HCT116 (cell line): ENCODE measurements at regions not wholly inside any gene's neighbourhood (a gene's known extent, or its start where the extent isn't known, plus 50 kb on each side); places are given as distances from the start of the nearest gene placed in this dataset.

Experiments
- ATAC-seq: fragments of 200-7000 bp; cut with Tn5 transposase; 2 replicates; pipeline ENCODE4 v1.9.1; 2020; ENCODE audit warnings: mild to moderate bottlenecking, moderate library complexity
- BruUV-seq: library from RNA; stranded (reverse); fragments of 400-500 nt; replicated peaks from 2 replicates; lab custom pipeline; 2021; lab: Mats Ljungman, UMichigan
- CTCF ChIA-PET: fragments of 300-600 bp; sonication (Branson Sonifier 250); formaldehyde crosslinking; loops from one replicate; lab custom pipeline; 2021; ENCODE audit warnings: antibody characterized with exemption; lab: Charles Lee
- POLR2A ChIA-PET: fragments of 300-600, 350-600 bp; sonication (Branson Sonifier 250); formaldehyde crosslinking; loops from one replicate; lab custom pipeline; 2021; ENCODE audit warnings: antibody characterized with exemption; lab: Charles Lee
- RAD21 ChIA-PET, 2 experiments: fragments of 300-600 bp; sonication (Branson Sonifier 250); formaldehyde crosslinking; loops; one replicate each; lab custom pipeline; 2023; ENCODE audit warnings: low total read pairs in 2 of 2; ENCODE audit not compliant: uncharacterized antibody in 2 of 2, unreplicated experiment in 2 of 2, low non-redundant PET in 1 of 2; lab: Charles Lee
- DNase-seq: peaks from one replicate; pipeline ENCODE4 v3.0.0-alpha.2; 2010; ENCODE audit warnings: low read depth, low spot score
- H2AFZ ChIP-seq: fragments of 200-600 bp; shearing (Covaris generic), sonication (generic); 2 replicates; pipeline ENCODE4 v1.6.1; 2017; ENCODE audit warnings: low read depth, mixed run types, mixed read lengths, antibody characterized with exemption, low read length; ENCODE audit not compliant: poor library complexity, severe bottlenecking
- H3K27ac ChIP-seq: 2 replicates; pipeline ENCODE4 v1.5.1; 2012; ENCODE audit warnings: low read depth, low read length
- H3K27me3 ChIP-seq: fragments of 200-600 bp; sonication (generic); 2 replicates; pipeline ENCODE4 v1.6.1; 2016; ENCODE audit warnings: mixed run types, low read length, mixed read lengths; ENCODE audit not compliant: insufficient read depth
- H3K36me3 ChIP-seq, 2 experiments: fragments of 200-500 bp in 1 of 2; fragments of 200-600 bp in 1 of 2; sonication (Bioruptor generic) in 1 of 2; sonication (generic) in 1 of 2; 2 replicates each; pipeline versions ENCODE4 v1.5.1 to v1.6.1; 2014 to 2016; ENCODE audit warnings: low read length in 2 of 2, inconsistent platforms in 1 of 2, mixed read lengths in 1 of 2, mixed run types in 1 of 2; ENCODE audit not compliant: insufficient read depth in 2 of 2, control insufficient read depth in 1 of 2
- H3K4me1 ChIP-seq, 2 experiments: fragments of 200-600 bp in 1 of 2; sonication (generic) in 1 of 2; 2 replicates each; pipeline versions ENCODE4 v1.5.1 to v1.6.1; 2012 to 2017; ENCODE audit warnings: low read length in 2 of 2, inconsistent platforms in 1 of 2, mild to moderate bottlenecking in 1 of 2, mixed read lengths in 1 of 2, mixed run types in 1 of 2, moderate library complexity in 1 of 2; ENCODE audit not compliant: insufficient read depth in 2 of 2, control insufficient read depth in 1 of 2
- H3K4me2 ChIP-seq: fragments of 200-600 bp; sonication (generic); 2 replicates; pipeline ENCODE4 v1.6.1; 2017; ENCODE audit warnings: mixed run types, low read length, mixed read lengths
- H3K4me3 ChIP-seq, 2 experiments: fragments of 200-600 bp in 1 of 2; sonication (generic) in 1 of 2; replicated peaks in 1 of 2; 2 replicates each; pipeline ENCODE4 v1.5.1; 2011 to 2016; ENCODE audit warnings: low read length in 2 of 2, control low read depth in 1 of 2, low read depth in 1 of 2, mild to moderate bottlenecking in 1 of 2, mixed read lengths in 1 of 2, mixed run types in 1 of 2
- H3K79me2 ChIP-seq: fragments of 200-600 bp; sonication (generic); 2 replicates; pipeline ENCODE4 v1.6.1; 2017; ENCODE audit warnings: mild to moderate bottlenecking, mixed run types, low read length, moderate library complexity, mixed read lengths; ENCODE audit not compliant: insufficient read depth
- H3K9ac ChIP-seq: fragments of 200-600 bp; sonication (generic); 2 replicates; pipeline ENCODE4 v1.6.1; 2016; ENCODE audit warnings: low read length, mixed read lengths
- H3K9me2 ChIP-seq: fragments of 200-600 bp; sonication (generic), shearing (Covaris generic); 2 replicates; pipeline ENCODE4 v1.6.1; 2017; ENCODE audit warnings: mixed run types, mild to moderate bottlenecking, moderate library complexity; ENCODE audit not compliant: insufficient read depth
- H3K9me3 ChIP-seq, 2 experiments: fragments of 200-500 bp in 1 of 2; fragments of 200-600 bp in 1 of 2; sonication (Bioruptor generic) in 1 of 2; sonication (generic) in 1 of 2; 2 replicates each; pipeline ENCODE4 v1.6.1; 2014 to 2017; ENCODE audit warnings: low read length in 2 of 2, mixed read lengths in 2 of 2, inconsistent platforms in 1 of 2, low read depth in 1 of 2, mild to moderate bottlenecking in 1 of 2, mixed run types in 1 of 2, moderate library complexity in 1 of 2; ENCODE audit not compliant: control insufficient read depth in 1 of 2, insufficient read depth in 1 of 2
- H4K20me1 ChIP-seq: fragments of 200-600 bp; sonication (generic), shearing (Covaris generic); 2 replicates; pipeline ENCODE4 v1.6.1; 2017; ENCODE audit warnings: mixed run types, mild to moderate bottlenecking, moderate library complexity; ENCODE audit not compliant: insufficient read depth
- CBX3 ChIP-seq: IDR thresholded peaks from 2 replicates; pipeline ENCODE4 v1.6.1; 2012; ENCODE audit warnings: low read depth
- CEBPB ChIP-seq: IDR thresholded peaks from 2 replicates; pipeline ENCODE4 v1.6.1; 2012; ENCODE audit warnings: low read depth
- EGR1 ChIP-seq: IDR thresholded peaks from 2 replicates; pipeline ENCODE4 v1.6.1; 2012; ENCODE audit warnings: low read depth
- EZH2phosphoT487 ChIP-seq: fragments of 200-600 bp; IDR thresholded peaks from 2 replicates; pipeline ENCODE4 v1.6.1; 2018; ENCODE audit warnings: antibody characterized with exemption, borderline replicate concordance
- JUND ChIP-seq: IDR thresholded peaks from 2 replicates; pipeline ENCODE4 v1.6.1; 2012
- POLR2A ChIP-seq: IDR thresholded peaks from 2 replicates; pipeline ENCODE4 v1.7.0; 2011; ENCODE audit warnings: borderline replicate concordance; ENCODE audit not compliant: insufficient read depth, insufficient read length; ENCODE audit errors: extremely low read depth
- SIN3A ChIP-seq: IDR thresholded peaks from 2 replicates; pipeline ENCODE4 v1.6.1; 2012; ENCODE audit warnings: low read depth
- SRF ChIP-seq: IDR thresholded peaks from 2 replicates; pipeline ENCODE4 v1.6.1; 2012; ENCODE audit warnings: low read depth
- ZFX ChIP-seq: fragments of 450-650 bp; IDR thresholded peaks from 2 replicates; pipeline ENCODE4 v1.6.1; 2017
- ZNF274 ChIP-seq: fragments of 200-500 bp; sonication (Bioruptor generic); IDR thresholded peaks from 2 replicates; pipeline ENCODE4 v1.6.1; 2014; ENCODE audit warnings: mild to moderate bottlenecking, low read depth, low read length, inconsistent platforms
- intact Hi-C: fragments of 100-400 bp; cut with micrococcal nuclease; formaldehyde crosslinking; loops from 2 replicates; pipeline ENCODE4 v1.10.0; 2022
- TF ChIP-seq, protein P1 (sequence below): IDR thresholded peaks from 2 replicates; pipeline ENCODE4 v1.6.1; 2011; ENCODE audit warnings: mild to moderate bottlenecking, low read length, moderate library complexity; ENCODE audit not compliant: insufficient replicate concordance; ENCODE audit errors: extremely low read depth

- ChIA-PET CTCF (no interaction called here), POLR2A (no interaction called here), RAD21 (no interaction called here)
- Histone ChIP-seq H3K4me2 (no peak overlapping the region), H4K20me1 (no peaks in the 10 kb centered on the region), H3K79me2 (no peaks in the 10 kb centered on the region), H3K4me3 (no peak overlapping the region), H3K9me2 (no peaks in the 10 kb centered on the region), H3K27me3 (peaks cover 35% of the 10 kb centered on the region), H3K9ac (no peak overlapping the region), H3K9me3 (no peaks in the 10 kb centered on the region), H2AFZ (no peak overlapping the region), H3K4me1 (no peaks in the 10 kb centered on the region), H3K36me3 (no peaks in the 10 kb centered on the region), H3K27ac (no peak overlapping the region)
- intact Hi-C loops, result no loop called here
- TF ChIP-seq, protein P1, sequence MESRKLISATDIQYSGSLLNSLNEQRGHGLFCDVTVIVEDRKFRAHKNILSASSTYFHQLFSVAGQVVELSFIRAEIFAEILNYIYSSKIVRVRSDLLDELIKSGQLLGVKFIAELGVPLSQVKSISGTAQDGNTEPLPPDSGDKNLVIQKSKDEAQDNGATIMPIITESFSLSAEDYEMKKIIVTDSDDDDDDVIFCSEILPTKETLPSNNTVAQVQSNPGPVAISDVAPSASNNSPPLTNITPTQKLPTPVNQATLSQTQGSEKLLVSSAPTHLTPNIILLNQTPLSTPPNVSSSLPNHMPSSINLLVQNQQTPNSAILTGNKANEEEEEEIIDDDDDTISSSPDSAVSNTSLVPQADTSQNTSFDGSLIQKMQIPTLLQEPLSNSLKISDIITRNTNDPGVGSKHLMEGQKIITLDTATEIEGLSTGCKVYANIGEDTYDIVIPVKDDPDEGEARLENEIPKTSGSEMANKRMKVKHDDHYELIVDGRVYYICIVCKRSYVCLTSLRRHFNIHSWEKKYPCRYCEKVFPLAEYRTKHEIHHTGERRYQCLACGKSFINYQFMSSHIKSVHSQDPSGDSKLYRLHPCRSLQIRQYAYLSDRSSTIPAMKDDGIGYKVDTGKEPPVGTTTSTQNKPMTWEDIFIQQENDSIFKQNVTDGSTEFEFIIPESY, result no peak
- TF ChIP-seq EGR1, result no peak
- TF ChIP-seq ZNF274, result no peak
- no peak for ATAC-seq
- DNase-seq, result no peak
- BruUV-seq, result no TSS peak
Observed at GRCh38 chr10:111836571-111836970, 347.0 kb downstream of the GPAM start.

GRCh38 chr10:111837086-111837485 is 346.5 kb downstream of the GPAM start:
- BruUV-seq, result no TSS peak
- CTCF ChIA-PET, result no interaction called here
- Histone ChIP-seq H3K27me3 (peaks cover 32% of the 10 kb centered on the region), H3K36me3 (no peaks in the 10 kb centered on the region), H4K20me1 (no peaks in the 10 kb centered on the region), H3K79me2 (no peaks in the 10 kb centered on the region), H3K4me3 (no peak overlapping the region), H3K9ac (no peak overlapping the region), H3K9me3 (no peaks in the 10 kb centered on the region), H3K9me2 (no peaks in the 10 kb centered on the region), H3K27ac (no peak overlapping the region), H3K4me1 (no peaks in the 10 kb centered on the region), H3K4me2 (no peak overlapping the region), H2AFZ (no peak overlapping the region)
- intact Hi-C loops, result no loop called here
- POLR2A ChIA-PET, result no interaction called here
- ATAC-seq (no peak), DNase-seq (no peak)
- RAD21 ChIA-PET, result no interaction called here
- TF ChIP-seq EZH2phosphoT487, result no peak
- TF ChIP-seq CEBPB, result no peak
- TF ChIP-seq, protein P1, result no peak
- no peak for TF ChIP-seq JUND
- TF ChIP-seq ZNF274, result no peak
- no peak for TF ChIP-seq ZFX
- TF ChIP-seq SRF, result no peak
- no peak for TF ChIP-seq SIN3A
- no peak for TF ChIP-seq POLR2A
- TF ChIP-seq CBX3, result no peak
